Parathyroid adenoma (tissue), 2 donors: ENCODE measurements at regions not wholly inside any gene's neighbourhood (a gene's known extent, or its start where the extent isn't known, plus 50 kb on each side); places are given as distances from the start of the nearest gene placed in this dataset.
"Not testable (repeated sequence)": the region's sequence is repeated elsewhere in the genome, so short reads cannot be mapped to it uniquely, and the experiment has no call there.

Experiments used
- H2AFZ ChIP-seq: fragments of 300-600 bp; sonication (generic); one replicate; pipeline ENCODE4 v1.7.0; 2017; ENCODE audit warnings: antibody characterized with exemption, mild to moderate bottlenecking
- H3K27ac ChIP-seq: fragments of 300-600 bp; sonication (generic); one replicate; pipeline ENCODE4 v1.7.0; 2017
- H3K27me3 ChIP-seq: fragments of 300-600 bp; sonication (generic); one replicate; pipeline ENCODE4 v1.7.0; 2017; ENCODE audit warnings: low read length; ENCODE audit not compliant: control insufficient read depth, insufficient read depth
- H3K36me3 ChIP-seq: fragments of 300-600 bp; sonication (generic); one replicate; pipeline ENCODE4 v1.7.0; 2017; ENCODE audit warnings: low read length; ENCODE audit not compliant: control insufficient read depth, insufficient read depth
- H3K4me1 ChIP-seq: fragments of 300-600 bp; sonication (generic); one replicate; pipeline ENCODE4 v1.7.0; 2017; ENCODE audit warnings: control low read depth
- H3K4me2 ChIP-seq: fragments of 300-600 bp; sonication (generic); one replicate; pipeline ENCODE4 v1.7.0; 2017; ENCODE audit warnings: low read length
- H3K4me3 ChIP-seq: fragments of 300-600 bp; sonication (generic); one replicate; pipeline ENCODE4 v1.7.0; 2017; ENCODE audit warnings: low read depth, low read length
- H3K79me2 ChIP-seq: fragments of 300-600 bp; sonication (generic); one replicate; pipeline ENCODE4 v1.7.0; 2017; ENCODE audit warnings: control low read depth
- H3K9ac ChIP-seq: fragments of 300-600 bp; sonication (generic); one replicate; pipeline ENCODE4 v1.7.0; 2017; ENCODE audit warnings: mild to moderate bottlenecking
- H3K9me3 ChIP-seq: fragments of 300-600 bp; sonication (generic); one replicate; pipeline ENCODE4 v1.7.0; 2017; ENCODE audit warnings: low read length; ENCODE audit not compliant: control insufficient read depth
- CTCF ChIP-seq: fragments of 300-600 bp; sonication (generic); IDR thresholded peaks from one replicate; pipeline ENCODE4 v1.7.0; 2017; ENCODE audit warnings: antibody characterized with exemption, mild to moderate bottlenecking
- donor health status: primary hyperparathyroidism.

GRCh38 chr7:115559877-115560276, 470.7 kb downstream of the TFEC start:
- Histone ChIP-seq H3K79me2 (no peaks in the 10 kb centered on the region), H2AFZ (no peak overlapping the region), H3K9ac (no peak overlapping the region), H3K27ac (no peak overlapping the region), H3K4me1 (no peaks in the 10 kb centered on the region), H3K36me3 (no peaks in the 10 kb centered on the region), H3K4me2 (no peak overlapping the region), H3K4me3 (no peak overlapping the region), H3K9me3 (no peaks in the 10 kb centered on the region), H3K27me3 (no peaks in the 10 kb centered on the region)
- no peak for TF ChIP-seq CTCF

- no peak overlapping the region for H2AFZ ChIP-seq
- no peaks in the 10 kb centered on the region for H3K79me2 ChIP-seq
- no peak overlapping the region for H3K27ac ChIP-seq
- no peaks in the 10 kb centered on the region for H3K4me1 ChIP-seq
- H3K9ac ChIP-seq = no peak overlapping the region
- H3K4me2 ChIP-seq = no peak overlapping the region
- no peaks in the 10 kb centered on the region for H3K36me3 ChIP-seq
- no peak overlapping the region for H3K4me3 ChIP-seq
- no peak for TF ChIP-seq CTCF
- H3K27me3 ChIP-seq = no peaks in the 10 kb centered on the region
- no peaks in the 10 kb centered on the region for H3K9me3 ChIP-seq
Observed at GRCh38 chr7:115558161-115558560, 472.4 kb downstream of the TFEC start.

GRCh38 chr7:115557296-115557695, 473.3 kb downstream of the TFEC start:
- H3K27me3 ChIP-seq, H3K79me2 ChIP-seq: not testable (repeated sequence)

GRCh38 chr7:115552766-115553165, 477.8 kb downstream of the TFEC start:
- H3K4me1 ChIP-seq = no peaks in the 10 kb centered on the region
- H3K27ac ChIP-seq = no peak overlapping the region
- no peak overlapping the region for H2AFZ ChIP-seq
- no peak overlapping the region for H3K4me3 ChIP-seq
- H3K4me2 ChIP-seq = no peak overlapping the region
- H3K27me3 ChIP-seq = no peaks in the 10 kb centered on the region
- no peaks in the 10 kb centered on the region for H3K79me2 ChIP-seq
- no peak overlapping the region for H3K9ac ChIP-seq
- no peaks in the 10 kb centered on the region for H3K9me3 ChIP-seq
- H3K36me3 ChIP-seq = no peaks in the 10 kb centered on the region
- no peak for TF ChIP-seq CTCF

More at GRCh38 chr7:115557296-115557695, 473.3 kb downstream of the TFEC start:
- not testable (repeated sequence) for H3K27ac ChIP-seq, H3K36me3 ChIP-seq, H3K4me3 ChIP-seq, H3K9ac ChIP-seq, H2AFZ ChIP-seq, H3K9me3 ChIP-seq, H3K4me2 ChIP-seq, H3K4me1 ChIP-seq

GRCh38 chr7:115549910-115550309, 480.7 kb downstream of the TFEC start:
- H3K27me3 ChIP-seq = no peaks in the 10 kb centered on the region
- H3K4me2 ChIP-seq = no peak overlapping the region
- no peak for TF ChIP-seq CTCF
- H2AFZ ChIP-seq = no peak overlapping the region
- H3K79me2 ChIP-seq = no peaks in the 10 kb centered on the region
- H3K4me1 ChIP-seq = no peaks in the 10 kb centered on the region
- no peak overlapping the region for H3K9ac ChIP-seq
- H3K36me3 ChIP-seq = no peaks in the 10 kb centered on the region
- H3K9me3 ChIP-seq = no peaks in the 10 kb centered on the region
- H3K4me3 ChIP-seq = no peak overlapping the region
- no peak overlapping the region for H3K27ac ChIP-seq
